DND-41 (cell line): ENCODE measurements at regions not wholly inside any gene's neighbourhood (a gene's known extent, or its start where the extent isn't known, plus 50 kb on each side); places are given as distances from the start of the nearest gene placed in this dataset.

Experiments
- ATAC-seq: fragments of 200-7000 bp; cut with Tn5 transposase; 3 replicates; pipeline ENCODE4 v1.9.1; 2021; ENCODE audit warnings: low read depth; ENCODE audit not compliant: insufficient read depth
- DNase-seq: peaks from one replicate; pipeline ENCODE4 v3.0.0-alpha.2; 2020
- H2AFZ ChIP-seq: 2 replicates; pipeline ENCODE4 v1.6.0; 2012; ENCODE audit warnings: low read depth, low read length
- H3K27ac ChIP-seq: 2 replicates; pipeline ENCODE4 v1.5.1; 2012; ENCODE audit warnings: low read length, inconsistent platforms
- H3K27me3 ChIP-seq: fragments of 200-600 bp; sonication (generic); 2 replicates; pipeline ENCODE4 v1.6.0; 2012; ENCODE audit warnings: low read length, mild to moderate bottlenecking, inconsistent platforms; ENCODE audit not compliant: insufficient read depth, poor library complexity
- H3K36me3 ChIP-seq: 2 replicates; pipeline ENCODE4 v1.5.1; 2012; ENCODE audit warnings: low read length, inconsistent platforms; ENCODE audit not compliant: insufficient read depth
- H3K4me1 ChIP-seq: 2 replicates; pipeline ENCODE4 v1.5.1; 2012; ENCODE audit warnings: mild to moderate bottlenecking, low read length; ENCODE audit not compliant: insufficient read depth
- H3K4me2 ChIP-seq: 2 replicates; pipeline ENCODE4 v1.6.0; 2012; ENCODE audit warnings: mild to moderate bottlenecking, moderate library complexity, low read length, inconsistent platforms; ENCODE audit not compliant: insufficient read depth
- H3K4me3 ChIP-seq, 2 experiments: fragments of 200-600 bp in 1 of 2; shearing (Covaris generic) in 1 of 2; 2 replicates each; pipeline ENCODE4 v1.5.1; 2012 to 2016; ENCODE audit warnings: inconsistent platforms in 2 of 2, low read length in 2 of 2, mild to moderate bottlenecking in 2 of 2, low read depth in 1 of 2, moderate library complexity in 1 of 2
- H3K79me2 ChIP-seq: 2 replicates; pipeline ENCODE4 v1.6.0; 2012; ENCODE audit warnings: low read length, inconsistent platforms; ENCODE audit not compliant: insufficient read depth
- H3K9ac ChIP-seq: 2 replicates; pipeline ENCODE4 v1.6.0; 2012; ENCODE audit warnings: low read depth, mild to moderate bottlenecking, inconsistent platforms, low read length, moderate library complexity
- H3K9me3 ChIP-seq: 2 replicates; pipeline ENCODE4 v1.5.1; 2012; ENCODE audit warnings: low read length, moderate library complexity, mild to moderate bottlenecking, inconsistent platforms; ENCODE audit not compliant: insufficient read depth, severe bottlenecking
- H4K20me1 ChIP-seq: 2 replicates; pipeline ENCODE4 v1.6.0; 2012; ENCODE audit warnings: low read length; ENCODE audit not compliant: insufficient read depth
- CTCF ChIP-seq: IDR thresholded peaks from 2 replicates; pipeline ENCODE4 v1.5.1; 2012; ENCODE audit warnings: borderline replicate concordance, low read length, moderate library complexity, mild to moderate bottlenecking; ENCODE audit not compliant: poor library complexity, severe bottlenecking; ENCODE audit errors: extremely low read depth
- EZH2 ChIP-seq: IDR thresholded peaks from 3 replicates; pipeline ENCODE4 v1.6.1; 2012; ENCODE audit warnings: borderline replicate concordance, low read depth, mild to moderate bottlenecking, moderate library complexity, low read length, inconsistent platforms; ENCODE audit not compliant: severe bottlenecking

- Histone ChIP-seq H2AFZ (no peak overlapping the region), H3K4me1 (no peaks in the 10 kb centered on the region), H4K20me1 (no peaks in the 10 kb centered on the region), H3K9ac (no peak overlapping the region), H3K4me3 (no peak overlapping the region), H3K27ac (no peak overlapping the region), H3K4me2 (no peak overlapping the region), H3K36me3 (no peaks in the 10 kb centered on the region), H3K27me3 (no peaks in the 10 kb centered on the region), H3K79me2 (no peaks in the 10 kb centered on the region), H3K9me3 (no peaks in the 10 kb centered on the region)
- TF ChIP-seq CTCF (no peak), EZH2 (no peak)
- ATAC-seq (no peak), DNase-seq (no peak)
Observed at GRCh38 chr1:63022319-63022718, 238.4 kb downstream of the ATG4C start.

GRCh38 chr1:63023171-63023570, 239.2 kb downstream of the ATG4C start:
- Histone ChIP-seq H3K27ac (no peak overlapping the region), H2AFZ (no peak overlapping the region), H4K20me1 (no peaks in the 10 kb centered on the region), H3K4me3 (no peak overlapping the region), H3K4me2 (no peak overlapping the region), H3K36me3 (no peaks in the 10 kb centered on the region), H3K79me2 (no peaks in the 10 kb centered on the region), H3K4me1 (no peaks in the 10 kb centered on the region), H3K9ac (no peak overlapping the region), H3K27me3 (no peaks in the 10 kb centered on the region), H3K9me3 (no peaks in the 10 kb centered on the region)
- TF ChIP-seq CTCF (no peak), EZH2 (no peak)
- no peak for ATAC-seq
- no peak for DNase-seq

GRCh38 chr1:63023637-63024036, 239.7 kb downstream of the ATG4C start:
- Histone ChIP-seq H3K9me3 (no peaks in the 10 kb centered on the region), H3K36me3 (no peaks in the 10 kb centered on the region), H3K27me3 (no peaks in the 10 kb centered on the region), H4K20me1 (no peaks in the 10 kb centered on the region), H3K79me2 (no peaks in the 10 kb centered on the region), H3K4me3 (no peak overlapping the region), H3K4me1 (no peaks in the 10 kb centered on the region), H3K9ac (no peak overlapping the region), H3K27ac (no peak overlapping the region), H2AFZ (no peak overlapping the region), H3K4me2 (no peak overlapping the region)
- no peak for DNase-seq
- TF ChIP-seq CTCF (no peak), EZH2 (no peak)
- no peak for ATAC-seq

GRCh38 chr1:63024132-63024531, 240.2 kb downstream of the ATG4C start:
- no peak for DNase-seq
- Histone ChIP-seq H3K27ac (no peak overlapping the region), H3K36me3 (no peaks in the 10 kb centered on the region)

More at GRCh38 chr1:63024132-63024531, 240.2 kb downstream of the ATG4C start:
- no peaks in the 10 kb centered on the region for H3K27me3 ChIP-seq
- no peak for TF ChIP-seq EZH2
- TF ChIP-seq CTCF: no peak
- H3K4me3 ChIP-seq: no peak overlapping the region
- no peak overlapping the region for H3K9ac ChIP-seq
- ATAC-seq: no peak
- H2AFZ ChIP-seq: no peak overlapping the region
- no peaks in the 10 kb centered on the region for H3K4me1 ChIP-seq
- no peaks in the 10 kb centered on the region for H3K79me2 ChIP-seq
- H4K20me1 ChIP-seq: no peaks in the 10 kb centered on the region
- no peak overlapping the region for H3K4me2 ChIP-seq
- no peaks in the 10 kb centered on the region for H3K9me3 ChIP-seq
